ENCODE measurements at regions not wholly inside any gene's neighbourhood (a gene's known extent, or its start where the extent isn't known, plus 50 kb on each side); places are given as distances from the start of the nearest gene placed in this dataset.

DNA sequence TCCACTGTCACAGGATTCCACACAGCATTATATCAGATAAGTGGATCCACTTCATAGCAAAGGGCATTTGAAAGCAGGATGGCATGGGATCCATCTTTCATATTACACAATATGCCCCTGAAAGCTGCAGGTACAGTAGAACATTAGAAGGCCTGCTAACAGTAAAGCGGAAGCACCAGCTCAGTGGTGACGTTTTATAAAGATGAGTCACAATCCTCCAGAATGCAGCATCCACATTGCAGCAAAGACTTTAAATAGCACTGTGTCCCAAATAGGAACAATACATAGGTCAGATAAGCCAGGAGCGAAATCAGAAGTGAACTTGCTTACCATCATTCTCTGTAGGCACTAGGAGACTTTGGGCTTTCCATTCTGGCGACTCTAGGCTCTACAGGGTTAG, 609.5 kb upstream of the FAT1 start:
- Histone ChIP-seq H3K27me3 (replicated peaks; ENCODE audit: control insufficient read depth, insufficient read depth, low read length) (no peaks in the 10 kb centered on the region), H3K36me3 (ENCODE audit: control insufficient read depth, insufficient read depth, low read length) (no peaks in the 10 kb centered on the region), H3K4me3 (replicated peaks; ENCODE audit: low read depth, low read length) (no peak overlapping the region)
- TF ChIP-seq CTCF (IDR thresholded peaks at IDR 0.05; ENCODE audit: insufficient read depth, low read length, poor library complexity, severe bottlenecking): no peak
- DNase-seq (ENCODE audit: extremely low read depth, insufficient read length): no peak

DNA sequence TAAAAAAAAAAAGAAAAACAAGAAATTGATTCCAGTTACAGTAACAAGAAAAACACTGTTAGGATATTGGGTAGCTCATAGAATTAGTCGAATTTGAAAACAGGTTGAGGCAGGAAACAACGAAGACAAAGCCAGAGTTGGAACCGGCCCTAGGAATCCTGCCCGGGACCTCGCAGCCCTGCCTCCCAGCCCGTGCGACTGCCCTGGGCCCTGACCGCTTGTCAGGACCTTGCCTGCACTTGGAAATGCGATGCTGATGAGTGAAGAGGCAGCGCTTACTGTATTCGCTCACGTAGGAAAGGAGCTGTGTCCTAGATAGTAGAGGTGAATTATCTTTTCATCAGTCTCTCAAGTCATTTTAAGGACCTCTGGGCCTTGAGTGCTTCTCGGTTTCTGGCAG, 611.7 kb upstream of the FAT1 start:
- H3K36me3 ChIP-seq (ENCODE audit: control insufficient read depth, insufficient read depth, low read length): no peaks in the 10 kb centered on the region
- no peak for DNase-seq (ENCODE audit: extremely low read depth, insufficient read length)
- TF ChIP-seq CTCF (IDR thresholded peaks at IDR 0.05; ENCODE audit: insufficient read depth, low read length, poor library complexity, severe bottlenecking): no peak
- no peak overlapping the region for H3K4me3 ChIP-seq (replicated peaks; ENCODE audit: low read depth, low read length)
- H3K27me3 ChIP-seq (replicated peaks; ENCODE audit: control insufficient read depth, insufficient read depth, low read length): no peaks in the 10 kb centered on the region

DNA sequence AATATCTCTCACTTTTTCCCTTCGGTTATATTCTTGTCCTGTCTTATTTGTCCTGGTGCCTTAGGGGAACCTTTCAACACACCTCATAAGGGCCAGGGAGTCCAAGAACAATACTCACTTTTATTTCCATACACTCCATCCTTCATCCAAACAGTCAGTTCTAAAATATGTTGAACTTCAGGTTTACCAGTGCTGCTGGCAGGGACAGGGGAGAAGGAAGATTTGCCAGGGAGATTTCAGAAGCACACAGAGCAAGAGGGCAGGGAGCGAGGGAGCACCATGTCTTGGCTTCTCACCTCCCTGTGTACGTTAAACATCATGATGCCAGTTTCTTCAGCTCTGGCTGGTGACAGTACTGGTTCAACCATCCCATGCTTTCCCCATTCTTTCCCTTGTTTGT, 631.1 kb upstream of the FAT1 start:
- TF ChIP-seq CTCF (IDR thresholded peaks at IDR 0.05; ENCODE audit: insufficient read depth, low read length, poor library complexity, severe bottlenecking): no peak
- H3K27me3 ChIP-seq (replicated peaks; ENCODE audit: control insufficient read depth, insufficient read depth, low read length): no peaks in the 10 kb centered on the region
- no peak for DNase-seq (ENCODE audit: extremely low read depth, insufficient read length)
- H3K36me3 ChIP-seq (ENCODE audit: control insufficient read depth, insufficient read depth, low read length): no peaks in the 10 kb centered on the region
- no peak overlapping the region for H3K4me3 ChIP-seq (replicated peaks; ENCODE audit: low read depth, low read length)

DNA sequence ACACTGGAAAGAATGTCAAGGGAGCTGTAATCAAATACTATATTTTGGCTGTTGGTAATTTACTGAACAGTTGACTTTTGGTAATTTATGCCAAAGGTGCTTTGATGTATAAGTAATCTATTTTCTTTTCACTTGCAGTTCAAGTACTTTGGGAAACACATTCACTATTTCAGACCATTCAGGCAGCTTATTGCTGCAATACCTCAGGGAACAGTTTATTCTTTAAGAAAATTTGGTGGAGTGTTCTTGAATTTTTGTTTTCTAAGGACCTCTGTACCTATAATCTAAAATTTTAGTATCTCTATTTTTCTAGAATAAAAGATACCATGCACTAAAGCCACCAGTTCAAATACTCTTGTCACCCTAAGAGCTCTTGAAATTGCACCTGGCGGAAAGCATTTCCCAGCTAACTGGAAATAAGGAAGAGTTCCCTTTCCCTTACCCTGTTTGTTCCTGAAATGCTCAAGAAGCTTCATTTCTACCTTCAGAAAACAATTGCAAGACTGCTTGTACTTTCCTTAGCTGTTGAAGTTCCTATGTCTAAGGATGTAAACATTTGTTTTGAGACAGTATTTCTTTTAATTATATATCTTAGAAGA, 633.5 kb upstream of the FAT1 start:
- Histone ChIP-seq H3K36me3 (ENCODE audit: control insufficient read depth, insufficient read depth, low read length) (no peaks in the 10 kb centered on the region), H3K4me3 (replicated peaks; ENCODE audit: low read depth, low read length) (no peak overlapping the region), H3K27me3 (replicated peaks; ENCODE audit: control insufficient read depth, insufficient read depth, low read length) (no peaks in the 10 kb centered on the region)
- TF ChIP-seq CTCF (IDR thresholded peaks at IDR 0.05; ENCODE audit: insufficient read depth, low read length, poor library complexity, severe bottlenecking): no peak
- no peak for DNase-seq (ENCODE audit: extremely low read depth, insufficient read length)

- Histone ChIP-seq H3K36me3 (ENCODE audit: control insufficient read depth, insufficient read depth, low read length) (no peaks in the 10 kb centered on the region), H3K4me3 (replicated peaks; ENCODE audit: low read depth, low read length) (no peak overlapping the region), H3K27me3 (replicated peaks; ENCODE audit: control insufficient read depth, insufficient read depth, low read length) (no peaks in the 10 kb centered on the region)
- DNase-seq (ENCODE audit: extremely low read depth, insufficient read length): no peak
- no peak for TF ChIP-seq CTCF (IDR thresholded peaks at IDR 0.05; ENCODE audit: insufficient read depth, low read length, poor library complexity, severe bottlenecking)
Measured at GRCh38 chr4:187357821-187358220, 634.2 kb upstream of the FAT1 start.

Measured in GM06990 (cell line).